Common myeloid progenitor, CD34-positive (primary cell): ENCODE measurements at regions not wholly inside any gene's neighbourhood (a gene's known extent, or its start where the extent isn't known, plus 50 kb on each side); places are given as distances from the start of the nearest gene placed in this dataset.

Source experiments
- CTCF ChIA-PET: fragments of 350-600 bp; sonication (Branson Sonifier 250); formaldehyde crosslinking; loops from one replicate; lab custom pipeline; 2021; ENCODE audit warnings: antibody characterized with exemption; lab: Charles Lee
- POLR2A ChIA-PET: fragments of 350-600 bp; sonication (Branson Sonifier 250); formaldehyde crosslinking; loops from one replicate; lab custom pipeline; 2021; ENCODE audit warnings: antibody characterized with exemption; lab: Charles Lee
- DNase-seq, 3 donors: peaks; one replicate each; pipeline versions ENCODE4 v3.0.0 to v3.0.0-alpha.2; 2013
- H3K27ac ChIP-seq, 2 experiments: 1 replicate in 1 of 2; 2 replicates in 1 of 2; pipeline ENCODE4 v1.7.0; 2013; ENCODE audit warnings: inconsistent platforms in 2 of 2, low read length in 2 of 2, mild to moderate bottlenecking in 2 of 2, low read depth in 1 of 2, moderate library complexity in 1 of 2; ENCODE audit not compliant: severe bottlenecking in 2 of 2, insufficient read depth in 1 of 2, poor library complexity in 1 of 2
- H3K27me3 ChIP-seq, 5 experiments: replicated peaks in 2 of 5; 1 replicate in 3 of 5; 2 replicates in 2 of 5; pipeline versions ENCODE4 v1.6.1 to v1.7.0; 2013; ENCODE audit warnings: low read length in 4 of 5, mild to moderate bottlenecking in 2 of 5, moderate library complexity in 2 of 5, inconsistent platforms in 1 of 5; ENCODE audit not compliant: insufficient read depth in 5 of 5, control insufficient read depth in 4 of 5
- H3K36me3 ChIP-seq, 4 experiments: 1 replicate in 2 of 4; 2 replicates in 2 of 4; pipeline versions ENCODE4 v1.6.1 to v1.7.0; 2013; ENCODE audit warnings: low read length in 3 of 4, control low read depth in 1 of 4, mild to moderate bottlenecking in 1 of 4; ENCODE audit not compliant: control insufficient read depth in 4 of 4, insufficient read depth in 4 of 4
- H3K4me1 ChIP-seq, 4 experiments: 1 replicate in 3 of 4; 2 replicates in 1 of 4; pipeline versions ENCODE4 v1.6.1 to v1.7.1; 2013; ENCODE audit warnings: low read length in 3 of 4, mild to moderate bottlenecking in 3 of 4, control low read depth in 1 of 4, inconsistent platforms in 1 of 4, moderate library complexity in 1 of 4; ENCODE audit not compliant: control insufficient read depth in 4 of 4, insufficient read depth in 4 of 4; ENCODE audit errors: control extremely low read depth in 1 of 4
- H3K4me3 ChIP-seq, 7 experiments: 1 replicate in 4 of 7; 2 replicates in 3 of 7; pipeline versions ENCODE4 v1.5.1 to v1.7.0; 2013; ENCODE audit warnings: mild to moderate bottlenecking in 7 of 7, low read length in 6 of 7, moderate library complexity in 6 of 7, inconsistent platforms in 2 of 7, low read depth in 2 of 7, control low read depth in 1 of 7; ENCODE audit not compliant: insufficient read depth in 4 of 7, control insufficient read depth in 1 of 7; ENCODE audit errors: extremely low read depth in 1 of 7
- H3K9me3 ChIP-seq, 5 experiments: 1 replicate in 4 of 5; 2 replicates in 1 of 5; pipeline versions ENCODE4 v1.6.1 to v1.7.1; 2013; ENCODE audit warnings: low read length in 4 of 5, mild to moderate bottlenecking in 2 of 5, inconsistent platforms in 1 of 5, low read depth in 1 of 5, moderate library complexity in 1 of 5; ENCODE audit not compliant: control insufficient read depth in 4 of 5, insufficient read depth in 2 of 5; ENCODE audit errors: control extremely low read depth in 1 of 5
- WGBS: methylation state at CpG from one replicate; pipeline ENCODE4 v1.1.5; 2013; ENCODE audit not compliant: insufficient coverage; 5-methylcytosine and 5-hydroxymethylcytosine counted together

DNA sequence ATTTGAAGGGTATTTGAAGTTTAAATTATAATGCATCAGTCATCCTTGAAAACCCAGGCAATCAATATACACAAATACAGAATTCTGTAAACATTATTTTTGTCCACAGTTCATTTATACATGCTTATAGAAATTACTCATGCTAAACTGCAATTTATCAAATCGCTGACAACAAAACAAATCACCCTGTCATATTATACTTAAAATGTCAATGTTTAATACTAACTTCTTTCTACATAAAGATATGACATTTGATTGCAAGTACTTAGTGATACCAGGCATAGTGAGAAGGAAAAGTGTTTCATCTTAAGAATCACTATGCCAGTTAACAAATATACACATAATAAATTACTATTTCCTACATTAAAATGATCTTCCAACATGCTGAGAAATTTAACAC is 232.0 kb downstream of the PCDH20 start:
- whole genome bisulfite sequencing = no CpG with 5 or more reads among the region's 1 CpG
- POLR2A ChIA-PET = no interaction called here
- Histone ChIP-seq H3K9me3 (no peaks in the 10 kb centered on the region), H3K27me3 (no peaks in the 10 kb centered on the region), H3K36me3 (no peaks in the 10 kb centered on the region), H3K4me3 (no peak overlapping the region), H3K27ac (no peak overlapping the region), H3K4me1 (no peaks in the 10 kb centered on the region)
- no peak for DNase-seq
- CTCF ChIA-PET = no interaction called here

DNA sequence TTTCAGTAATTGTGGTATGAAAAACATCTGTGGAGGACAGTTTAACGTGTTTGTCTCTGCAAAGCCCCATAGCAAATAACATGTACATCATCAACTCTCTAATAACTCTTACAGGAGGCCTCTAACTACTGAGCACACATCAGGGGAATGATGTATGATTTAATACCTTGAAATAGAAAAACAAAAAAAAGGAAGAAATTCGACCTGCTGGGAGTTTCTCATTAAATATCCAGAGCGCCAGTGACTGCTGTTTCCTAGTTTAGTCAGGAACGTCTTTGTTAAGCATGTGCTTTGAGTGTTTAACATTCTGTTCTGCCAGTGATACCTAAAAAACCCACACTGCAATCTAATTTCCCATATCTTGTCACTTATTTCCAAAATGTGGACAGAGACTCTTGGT is 235.4 kb downstream of the PCDH20 start:
- H3K4me1 ChIP-seq = no peaks in the 10 kb centered on the region
- no peaks in the 10 kb centered on the region for H3K9me3 ChIP-seq
- H3K27me3 ChIP-seq = no peaks in the 10 kb centered on the region
- no peak overlapping the region for H3K4me3 ChIP-seq
- POLR2A ChIA-PET = no interaction called here
- CTCF ChIA-PET = no interaction called here
- no peak overlapping the region for H3K27ac ChIP-seq
- no peak for DNase-seq
- no peaks in the 10 kb centered on the region for H3K36me3 ChIP-seq
- 59% methylated on average over 3 of the region's 4 CpGs for WGBS

DNA sequence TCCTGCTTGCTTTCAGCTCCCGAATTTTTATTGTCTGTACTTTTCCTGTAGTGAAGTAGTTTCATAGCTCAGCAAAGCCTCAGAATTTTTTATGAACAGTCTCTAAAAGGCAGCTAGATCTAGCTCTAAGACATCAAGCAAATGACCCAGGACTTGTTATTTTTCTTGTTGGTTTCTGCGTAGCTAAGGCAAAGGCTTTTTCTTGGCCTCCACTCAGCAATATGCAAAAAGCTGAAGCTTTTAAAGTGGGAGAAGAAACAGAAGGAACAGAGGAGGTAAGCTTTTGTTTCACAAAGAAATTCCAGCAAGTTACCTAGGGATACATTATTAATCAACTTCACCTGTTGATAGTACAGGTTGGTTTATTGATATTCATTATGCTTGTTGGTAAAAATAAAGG is 235.9 kb downstream of the PCDH20 start:
- CTCF ChIA-PET = no interaction called here
- Histone ChIP-seq H3K27ac (no peak overlapping the region), H3K4me1 (no peaks in the 10 kb centered on the region), H3K9me3 (no peaks in the 10 kb centered on the region), H3K4me3 (no peak overlapping the region), H3K27me3 (no peaks in the 10 kb centered on the region), H3K36me3 (no peaks in the 10 kb centered on the region)
- WGBS = 100% methylated on average over 2 of the region's 2 CpGs
- no peak for DNase-seq
- POLR2A ChIA-PET = no interaction called here

DNA sequence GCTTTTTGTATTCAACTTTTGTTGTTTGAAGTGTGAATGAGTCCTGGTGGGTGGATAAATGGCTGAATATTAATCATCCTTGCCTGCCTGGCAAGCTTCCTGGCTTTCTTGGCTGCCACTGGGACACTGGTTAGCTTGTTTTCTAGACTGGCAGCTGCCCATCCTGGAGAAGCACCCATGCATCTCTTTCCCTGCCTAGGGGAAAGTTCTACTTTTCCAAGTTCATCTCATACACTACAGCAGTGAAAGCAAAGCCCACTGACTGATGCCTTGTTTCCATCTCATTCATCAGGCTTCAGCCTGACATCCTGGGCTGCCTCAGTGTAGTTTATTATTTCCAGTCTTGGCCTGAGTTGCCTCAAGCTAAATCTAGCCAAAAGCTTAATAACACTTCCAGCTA is 244.8 kb downstream of the PCDH20 start:
- Histone ChIP-seq H3K4me1 (no peaks in the 10 kb centered on the region), H3K27me3 (no peaks in the 10 kb centered on the region), H3K27ac (no peak overlapping the region), H3K4me3 (no peak overlapping the region), H3K36me3 (no peaks in the 10 kb centered on the region), H3K9me3 (peaks cover 0 to 4% (median 0%) of the 10 kb centered on the region in 5 experiments)
- POLR2A ChIA-PET = no interaction called here
- no peak for DNase-seq
- CTCF ChIA-PET = no interaction called here

DNA sequence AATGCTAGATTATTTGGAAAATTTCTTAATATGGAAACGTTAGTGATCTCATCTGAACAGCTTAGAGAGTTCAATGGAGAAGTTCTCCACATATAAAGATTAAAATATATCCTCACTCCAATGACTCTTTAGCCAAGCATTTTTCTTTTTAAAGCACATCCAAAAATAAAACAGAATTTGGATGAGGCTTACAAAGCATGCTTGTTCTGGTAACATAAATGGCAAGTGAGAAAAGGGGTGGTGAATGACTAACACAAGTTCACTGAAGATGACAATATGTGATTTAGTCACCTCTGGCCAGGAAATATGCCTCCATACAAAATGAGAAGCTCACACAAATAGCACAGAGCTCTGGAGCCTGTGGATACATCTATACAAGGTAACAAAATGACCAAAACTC is 253.0 kb downstream of the PCDH20 start:
- Histone ChIP-seq H3K4me3 (no peak overlapping the region), H3K27me3 (no peaks in the 10 kb centered on the region), H3K4me1 (no peaks in the 10 kb centered on the region), H3K27ac (no peak overlapping the region), H3K36me3 (no peaks in the 10 kb centered on the region), H3K9me3 (no peaks in the 10 kb centered on the region)
- ChIA-PET POLR2A (no interaction called here), CTCF (no interaction called here)
- DNase-seq = no peak
- WGBS = no CpG with 5 or more reads among the region's 1 CpG

DNA sequence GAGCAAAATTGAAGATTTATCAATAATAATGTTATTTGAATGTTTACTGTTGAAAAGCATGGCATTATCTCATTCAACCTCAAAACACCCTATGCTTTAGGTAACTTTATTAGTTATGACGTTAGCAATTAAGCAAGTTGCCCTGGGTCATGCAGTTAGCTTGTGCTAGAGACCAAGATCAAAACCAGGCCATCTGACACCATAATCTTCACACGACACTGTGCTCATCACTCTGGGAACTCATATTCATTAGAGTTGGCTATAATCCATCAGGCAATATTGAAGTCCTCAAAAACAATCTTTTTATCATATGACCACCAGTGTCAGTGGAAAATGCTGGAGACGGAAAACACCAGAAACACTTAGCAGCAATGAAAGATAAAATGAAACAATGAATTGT is 253.5 kb downstream of the PCDH20 start:
- 90% methylated on average over 2 of the region's 3 CpGs for WGBS
- Histone ChIP-seq H3K27me3 (no peaks in the 10 kb centered on the region), H3K4me3 (no peak overlapping the region), H3K9me3 (no peaks in the 10 kb centered on the region), H3K36me3 (no peaks in the 10 kb centered on the region), H3K4me1 (no peaks in the 10 kb centered on the region), H3K27ac (no peak overlapping the region)
- CTCF ChIA-PET = no interaction called here
- POLR2A ChIA-PET = no interaction called here
- no peak for DNase-seq

DNA sequence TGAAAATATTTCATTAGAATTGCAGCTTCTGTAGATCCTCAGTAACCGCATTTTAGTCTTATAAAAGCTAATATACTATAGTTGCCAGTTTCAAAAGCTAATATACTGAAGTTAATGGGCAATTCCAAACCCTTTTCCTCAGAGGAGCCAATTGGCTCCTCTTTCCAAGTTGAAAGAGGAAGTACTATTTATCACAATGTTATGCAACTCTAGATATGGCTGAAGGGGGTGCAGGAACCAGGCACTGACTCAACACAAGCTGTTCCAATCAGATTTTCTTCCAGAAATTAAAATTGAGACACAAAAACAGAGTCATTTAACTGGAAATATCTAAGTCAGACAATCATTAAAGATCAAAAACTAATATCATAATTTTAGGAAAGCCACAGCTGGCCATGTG is 258.9 kb downstream of the PCDH20 start:
- Histone ChIP-seq H3K4me3 (no peak overlapping the region), H3K27ac (no peak overlapping the region), H3K4me1 (no peaks in the 10 kb centered on the region), H3K27me3 (no peaks in the 10 kb centered on the region), H3K36me3 (no peaks in the 10 kb centered on the region), H3K9me3 (no peaks in the 10 kb centered on the region)
- POLR2A ChIA-PET = no interaction called here
- peak in 1 of 3 donors; percentile 2 for DNase-seq
- CTCF ChIA-PET = interaction anchor here (0.7 kb wide), 1 partner anchor 21 kb away, joined by 3 read pairs; no protein-coding TSS in a partner anchor
- no CpG with 5 or more reads among the region's 1 CpG for WGBS
